ENCODE measurements at regions not wholly inside any gene's neighbourhood (a gene's known extent, or its start where the extent isn't known, plus 50 kb on each side); places are given as distances from the start of the nearest gene placed in this dataset.
A peak's percentile ranks its signal among the peaks of the same experiment; 100 is the strongest.
"Not testable (repeated sequence)": the region's sequence is repeated elsewhere in the genome, so short reads cannot be mapped to it uniquely, and the experiment has no call there.

DNA sequence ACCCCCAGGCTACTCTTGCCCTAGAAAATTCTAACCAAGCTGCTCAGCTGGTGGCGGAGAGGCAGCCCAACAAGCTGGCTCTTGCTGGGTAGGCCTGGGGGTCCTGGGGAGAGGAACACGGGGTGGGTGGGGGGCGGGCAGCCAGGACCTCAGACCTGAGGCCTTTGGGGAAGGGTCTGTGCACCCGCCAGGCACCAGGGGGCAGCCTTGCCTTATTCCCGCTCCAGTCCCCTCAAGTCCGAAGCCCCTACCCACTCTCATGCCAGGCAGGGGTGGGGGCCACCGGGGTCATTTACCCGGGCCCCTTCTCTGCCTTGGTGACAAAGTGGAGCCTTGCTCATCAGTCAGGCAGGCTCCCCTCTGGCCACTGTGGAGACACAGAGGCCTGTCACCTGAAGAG lies 515.1 kb downstream of the TP53TG3F start:
- H3K9me3 ChIP-seq (replicated peaks); H3K36me3 ChIP-seq; H3K4me1 ChIP-seq; H3K27ac ChIP-seq (replicated peaks); H3K4me3 ChIP-seq; H3K27me3 ChIP-seq (ENCODE audit: low read depth); intact Hi-C loops (cut with micrococcal nuclease); DNase-seq: not testable (repeated sequence)

DNA sequence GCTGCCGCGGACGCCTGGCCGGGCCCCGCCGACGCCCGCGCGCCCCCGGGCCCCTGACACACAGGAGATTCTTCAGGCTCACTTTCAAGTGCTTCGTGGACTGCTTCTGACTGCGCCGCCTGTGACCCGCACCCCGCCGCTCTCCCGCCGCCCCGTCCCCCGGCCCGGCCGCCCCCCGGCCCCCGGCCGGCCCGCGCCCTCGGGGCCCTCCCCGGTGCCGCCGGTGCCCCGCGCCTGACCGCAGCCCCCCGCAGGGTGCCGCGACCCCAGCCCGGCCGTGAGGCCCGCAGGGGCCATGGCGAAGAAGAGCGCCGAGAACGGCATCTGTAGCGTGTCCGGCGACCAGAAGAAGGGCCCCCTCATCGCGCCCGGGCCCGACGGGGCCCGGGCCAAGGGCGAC lies 516.3 kb downstream of the TP53TG3F start:
- intact Hi-C loops (cut with micrococcal nuclease); H3K27ac ChIP-seq (replicated peaks); DNase-seq; H3K27me3 ChIP-seq (ENCODE audit: low read depth); H3K4me1 ChIP-seq; H3K4me3 ChIP-seq; H3K9me3 ChIP-seq (replicated peaks); H3K36me3 ChIP-seq: not testable (repeated sequence)

DNA sequence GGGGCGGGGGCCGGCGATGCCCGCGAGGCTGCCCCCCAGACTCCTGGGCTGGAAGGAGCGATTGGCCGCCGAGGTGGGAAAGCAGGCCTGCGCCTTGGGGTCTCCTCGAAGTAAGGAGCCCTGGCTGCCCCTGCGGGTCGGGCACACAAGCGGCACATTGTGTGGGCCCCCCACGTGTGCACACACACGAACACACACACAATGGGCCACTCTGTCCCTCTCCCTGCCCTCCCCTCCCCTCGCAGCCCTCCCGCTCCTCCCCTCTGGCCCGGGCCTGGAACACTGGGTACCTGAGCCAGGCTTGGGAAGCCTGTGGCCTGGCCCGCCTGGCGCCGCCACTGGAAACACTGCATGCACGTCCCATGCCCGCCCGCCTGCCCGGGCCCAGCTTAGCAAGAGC lies 517.1 kb downstream of the TP53TG3F start:
- H3K27me3 ChIP-seq (ENCODE audit: low read depth); DNase-seq; H3K27ac ChIP-seq (replicated peaks); H3K9me3 ChIP-seq (replicated peaks); intact Hi-C loops (cut with micrococcal nuclease); H3K4me1 ChIP-seq; H3K4me3 ChIP-seq; H3K36me3 ChIP-seq: not testable (repeated sequence)

DNA sequence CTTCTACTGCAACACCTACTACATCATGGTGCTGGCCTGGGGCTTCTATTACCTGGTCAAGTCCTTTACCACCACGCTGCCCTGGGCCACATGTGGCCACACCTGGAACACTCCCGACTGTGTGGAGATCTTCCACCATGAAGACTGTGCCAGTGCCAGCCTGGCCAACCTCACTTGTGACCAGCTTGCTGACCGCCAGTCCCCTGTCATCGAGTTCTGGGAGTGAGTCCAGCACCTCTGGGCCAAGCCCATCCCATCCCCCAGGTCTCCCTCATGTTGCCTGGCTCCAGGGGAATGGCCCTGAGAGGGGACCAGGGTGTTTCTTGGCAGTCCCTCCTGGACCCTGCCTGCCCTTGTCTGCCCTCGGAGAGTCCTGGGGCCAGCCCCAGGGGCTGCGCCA lies 519.4 kb downstream of the TP53TG3F start:
- H3K36me3 ChIP-seq; H3K9me3 ChIP-seq (replicated peaks); H3K27ac ChIP-seq (replicated peaks); H3K27me3 ChIP-seq (ENCODE audit: low read depth); intact Hi-C loops (cut with micrococcal nuclease); H3K4me3 ChIP-seq; H3K4me1 ChIP-seq: not testable (repeated sequence)
- peak; percentile 29 for DNase-seq

DNA sequence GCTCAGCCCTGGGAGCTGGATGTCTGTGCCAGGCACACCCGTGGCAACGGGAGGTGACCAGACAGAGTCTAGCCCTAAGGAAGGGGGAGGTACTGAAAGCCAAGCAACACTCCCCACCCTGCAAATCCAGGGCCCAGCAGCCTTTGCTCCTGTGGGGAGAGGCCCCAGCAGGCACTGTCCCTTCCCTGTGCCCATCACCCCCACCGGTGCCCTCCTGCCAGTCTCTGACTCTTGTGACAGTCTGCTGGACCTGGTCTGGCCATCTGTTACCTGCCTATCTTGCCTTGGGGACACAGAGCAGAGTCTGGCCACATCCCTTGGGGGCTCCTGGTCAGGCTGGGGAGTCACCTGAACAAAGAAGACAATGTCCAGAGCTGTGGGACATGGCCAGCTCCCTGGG lies 520.2 kb downstream of the TP53TG3F start:
- DNase-seq; H3K4me1 ChIP-seq; H3K27ac ChIP-seq (replicated peaks); intact Hi-C loops (cut with micrococcal nuclease); H3K27me3 ChIP-seq (ENCODE audit: low read depth); H3K4me3 ChIP-seq; H3K9me3 ChIP-seq (replicated peaks); H3K36me3 ChIP-seq: not testable (repeated sequence)

DNA sequence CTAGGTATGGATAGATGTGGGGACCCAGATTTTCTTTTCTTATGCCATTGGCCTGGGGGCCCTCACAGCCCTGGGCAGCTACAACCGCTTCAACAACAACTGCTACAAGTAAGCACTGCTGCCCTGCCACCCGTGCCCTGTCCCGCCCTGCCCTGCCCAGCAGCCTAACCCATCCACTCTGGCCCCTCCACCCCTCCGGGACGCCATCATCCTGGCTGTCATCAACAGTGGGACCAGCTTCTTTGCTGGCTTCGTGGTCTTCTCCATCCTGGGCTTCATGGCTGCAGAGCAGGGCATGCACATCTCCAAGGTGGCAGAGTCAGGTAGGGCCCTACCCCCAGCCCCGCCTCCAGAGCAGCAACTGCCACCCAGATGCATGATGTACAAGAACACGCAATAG lies 521.3 kb downstream of the TP53TG3F start:
- intact Hi-C loops (cut with micrococcal nuclease); DNase-seq; H3K4me1 ChIP-seq: not testable (repeated sequence)

DNA sequence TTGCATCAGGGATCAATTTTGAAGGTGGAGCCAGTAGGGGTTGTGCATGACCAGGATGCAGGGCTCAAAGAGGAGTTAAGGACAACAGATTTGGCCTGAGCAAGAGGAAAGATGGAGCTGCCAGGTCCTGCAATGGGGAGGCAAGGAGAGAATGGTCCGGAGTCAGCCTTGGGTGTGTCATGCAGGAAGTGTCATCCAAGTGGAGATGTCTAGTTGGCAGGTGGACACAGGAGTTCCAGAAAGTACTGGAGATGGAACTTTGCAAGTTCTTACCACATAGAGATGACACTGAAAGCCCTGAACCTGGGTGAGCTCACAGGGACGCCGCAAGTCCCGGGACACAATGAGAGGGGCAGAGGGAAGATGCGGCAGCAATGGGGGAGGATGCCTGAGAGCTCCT lies 525.0 kb downstream of the TP53TG3F start:
- H3K27ac ChIP-seq (replicated peaks); intact Hi-C loops (cut with micrococcal nuclease); H3K4me3 ChIP-seq; DNase-seq; H3K36me3 ChIP-seq; H3K9me3 ChIP-seq (replicated peaks); H3K27me3 ChIP-seq (ENCODE audit: low read depth); H3K4me1 ChIP-seq: not testable (repeated sequence)

More for the DNA sequence above, 521.3 kb downstream of the TP53TG3F start:
- not testable (repeated sequence) for H3K27me3 ChIP-seq (ENCODE audit: low read depth); H3K36me3 ChIP-seq; H3K9me3 ChIP-seq (replicated peaks); H3K4me3 ChIP-seq; H3K27ac ChIP-seq (replicated peaks)

DNA sequence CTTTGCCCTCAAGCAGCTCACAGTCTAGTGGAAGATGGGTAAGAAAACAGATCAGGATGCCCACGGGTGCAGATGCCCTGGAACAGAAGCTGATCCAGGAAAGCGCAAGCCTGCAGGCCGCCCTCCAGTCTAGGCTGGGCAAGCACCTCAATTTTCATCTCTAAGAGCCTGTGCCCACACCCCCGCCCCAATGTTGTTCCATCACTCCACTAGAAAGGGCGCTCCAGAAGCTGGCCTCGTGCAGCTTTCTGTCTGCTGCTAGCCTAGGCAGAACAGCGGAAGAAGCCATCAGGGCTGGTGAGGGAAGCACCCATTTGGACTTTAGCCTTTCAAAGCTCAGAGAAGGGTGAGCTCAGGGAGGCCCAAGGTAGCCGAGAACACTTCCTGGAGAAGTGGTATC lies 527.1 kb downstream of the TP53TG3F start:
- H3K4me1 ChIP-seq; H3K9me3 ChIP-seq (replicated peaks); H3K36me3 ChIP-seq; H3K27ac ChIP-seq (replicated peaks); DNase-seq; H3K27me3 ChIP-seq (ENCODE audit: low read depth); intact Hi-C loops (cut with micrococcal nuclease); H3K4me3 ChIP-seq: not testable (repeated sequence)

DNA sequence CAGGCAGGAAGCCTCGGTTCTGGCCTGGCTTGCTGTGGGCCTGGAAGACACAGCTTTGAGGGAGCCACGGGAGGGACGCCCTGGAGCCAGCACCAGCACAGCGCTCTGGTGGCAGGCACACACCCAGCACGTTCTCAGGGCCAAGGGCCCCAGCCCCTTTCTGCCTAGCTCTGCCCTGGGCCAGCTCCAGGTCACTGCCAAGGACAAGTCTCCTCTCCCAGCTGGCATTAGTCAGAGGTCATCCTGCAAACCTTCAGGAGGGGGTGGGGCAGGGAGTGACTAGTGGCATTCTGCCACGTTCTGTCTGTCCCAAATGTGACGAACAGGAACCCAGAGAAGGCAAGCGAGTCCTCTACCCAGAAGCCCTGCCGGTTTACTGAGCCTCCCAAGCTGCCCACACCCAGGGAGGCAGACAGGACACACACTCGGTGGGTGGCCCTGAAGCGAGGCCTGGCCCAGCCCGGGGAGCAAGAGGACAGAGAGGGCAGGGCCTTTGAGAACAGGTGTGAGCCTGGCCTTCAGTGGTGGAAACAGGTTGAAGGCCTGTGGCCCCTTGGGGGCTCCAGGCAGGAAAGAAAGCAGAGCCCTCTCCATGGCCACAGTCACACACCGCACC lies 528.0 kb downstream of the TP53TG3F start:
- H3K4me3 ChIP-seq; intact Hi-C loops (cut with micrococcal nuclease); DNase-seq; H3K36me3 ChIP-seq; H3K27me3 ChIP-seq (ENCODE audit: low read depth); H3K4me1 ChIP-seq; H3K9me3 ChIP-seq (replicated peaks): not testable (repeated sequence)
- peak overlapping the region; percentile 67 for H3K27ac ChIP-seq (replicated peaks)

DNA sequence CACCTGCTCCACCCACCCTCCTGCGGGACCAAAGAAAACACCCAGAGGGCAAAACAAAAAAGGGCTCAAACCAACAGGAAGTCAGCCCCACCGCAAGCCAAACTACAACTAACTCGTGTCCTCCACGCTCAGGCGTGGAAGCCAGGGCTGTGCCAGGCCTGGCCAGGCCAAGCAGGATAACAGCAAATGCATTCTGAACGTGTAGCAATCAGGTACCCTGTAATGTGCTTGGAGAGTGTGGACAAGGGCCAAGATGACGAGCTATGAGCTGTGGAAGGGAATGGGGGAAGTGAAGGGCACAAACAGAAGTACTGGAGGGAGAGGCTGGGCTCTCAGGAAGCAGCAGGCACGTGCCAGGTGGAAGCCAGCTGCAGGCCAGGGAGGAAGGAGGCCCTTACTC lies 528.6 kb downstream of the TP53TG3F start:
- intact Hi-C loops (cut with micrococcal nuclease); H3K27me3 ChIP-seq (ENCODE audit: low read depth); H3K27ac ChIP-seq (replicated peaks); H3K4me1 ChIP-seq; H3K36me3 ChIP-seq; DNase-seq; H3K4me3 ChIP-seq; H3K9me3 ChIP-seq (replicated peaks): not testable (repeated sequence)

DNA sequence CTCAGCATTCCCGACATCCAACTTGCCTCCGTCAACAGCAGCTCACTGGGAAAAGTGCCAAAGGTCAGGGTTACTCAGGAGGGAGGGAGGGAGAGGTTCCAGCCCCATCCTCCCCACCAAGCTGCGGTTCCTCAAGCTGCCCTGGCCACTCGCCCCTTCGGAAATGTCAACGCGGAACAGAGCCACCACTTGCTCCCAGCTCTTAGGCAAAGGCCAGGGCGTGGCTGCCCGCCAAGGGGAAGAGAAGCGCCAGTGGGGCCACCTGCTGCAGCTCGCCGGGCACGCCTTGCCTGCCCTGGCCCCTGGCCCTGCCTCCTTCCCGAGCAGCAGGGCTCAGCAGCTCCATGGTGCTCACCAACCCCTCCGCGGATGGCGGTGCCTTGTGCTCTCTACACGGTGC lies 531.1 kb downstream of the TP53TG3F start:
- H3K36me3 ChIP-seq; H3K4me1 ChIP-seq; H3K27ac ChIP-seq (replicated peaks); H3K9me3 ChIP-seq (replicated peaks); intact Hi-C loops (cut with micrococcal nuclease); DNase-seq; H3K4me3 ChIP-seq; H3K27me3 ChIP-seq (ENCODE audit: low read depth): not testable (repeated sequence)

DNA sequence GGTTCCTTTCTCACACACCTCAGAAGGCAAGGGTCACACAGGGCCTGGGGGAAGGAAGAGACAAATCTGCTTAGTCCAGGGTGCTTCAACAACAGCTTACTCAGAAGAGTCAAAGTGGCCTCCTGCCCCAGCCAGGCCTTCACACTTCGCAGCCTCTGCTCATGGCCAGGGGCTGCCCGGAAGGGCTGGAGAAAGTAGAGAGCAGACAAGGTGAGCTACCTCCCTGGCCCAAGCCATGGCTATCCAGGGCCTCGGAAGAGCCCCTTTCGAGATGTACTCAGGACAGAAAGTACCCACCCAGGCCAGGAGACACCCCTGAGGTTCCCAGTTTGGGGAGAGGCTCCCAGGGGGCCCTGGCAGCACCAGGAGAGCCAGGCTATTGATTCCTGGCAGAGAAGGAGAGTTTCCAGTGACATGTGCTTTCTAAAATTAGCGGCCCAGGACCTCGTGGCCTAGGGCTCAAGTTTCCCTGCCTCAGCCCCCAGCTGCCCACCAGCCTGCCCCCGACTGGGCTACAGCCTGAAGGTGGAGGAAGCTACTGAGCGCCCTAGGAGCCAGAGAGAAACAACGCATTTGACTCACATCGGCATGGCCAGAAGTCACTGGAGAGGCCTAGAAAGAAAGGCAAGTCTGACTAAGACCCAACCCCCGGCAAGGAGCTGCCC lies 533.2 kb downstream of the TP53TG3F start:
- H3K27ac ChIP-seq (replicated peaks); H3K36me3 ChIP-seq; H3K27me3 ChIP-seq (ENCODE audit: low read depth); intact Hi-C loops (cut with micrococcal nuclease); H3K9me3 ChIP-seq (replicated peaks); DNase-seq; H3K4me3 ChIP-seq; H3K4me1 ChIP-seq: not testable (repeated sequence)

DNA sequence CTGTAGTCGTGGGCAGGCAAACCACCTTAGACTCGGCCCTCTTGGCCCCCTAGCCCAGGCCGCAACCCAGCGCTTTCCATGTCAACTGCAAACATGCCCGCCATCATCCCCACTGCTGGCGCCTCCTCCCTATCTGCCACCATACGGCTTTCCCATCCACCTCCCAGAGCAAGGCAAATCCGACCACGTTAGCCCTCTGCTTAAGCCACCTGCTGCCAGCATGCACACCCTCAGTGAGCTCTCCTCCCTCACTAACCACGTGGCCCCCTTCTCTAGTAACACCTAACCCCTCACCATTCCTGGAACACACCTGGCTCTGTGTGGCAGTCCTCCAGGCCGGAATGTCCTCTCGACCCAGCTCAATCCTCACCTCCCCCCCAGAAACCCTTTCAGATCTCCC lies 534.8 kb downstream of the TP53TG3F start:
- H3K27me3 ChIP-seq (ENCODE audit: low read depth); H3K27ac ChIP-seq (replicated peaks); H3K4me3 ChIP-seq; H3K4me1 ChIP-seq; intact Hi-C loops (cut with micrococcal nuclease); H3K9me3 ChIP-seq (replicated peaks); DNase-seq; H3K36me3 ChIP-seq: not testable (repeated sequence)
